Calu3 (cell line): ENCODE measurements at regions not wholly inside any gene's neighbourhood (a gene's known extent, or its start where the extent isn't known, plus 50 kb on each side); places are given as distances from the start of the nearest gene placed in this dataset.

Source experiments
- BruUV-seq: library from RNA; stranded (reverse); fragments of 400-500 nt; replicated peaks from 2 replicates; lab custom pipeline; 2021; lab: Mats Ljungman, UMichigan
- CTCF ChIA-PET: fragments of 300-600 bp; sonication (Branson Sonifier 250); formaldehyde crosslinking; loops from one replicate; lab custom pipeline; 2022; ENCODE audit warnings: antibody characterized with exemption; lab: Charles Lee
- DNase-seq: peaks from one replicate; pipeline ENCODE4 v3.0.0; 2022
- H3K27ac Mint-ChIP-seq: one replicate; pipeline ENCODE4 v1.8.0; 2022; ENCODE audit warnings: mixed read lengths; ENCODE audit not compliant: unreplicated experiment
- H3K27me3 Mint-ChIP-seq: one replicate; pipeline ENCODE4 v1.8.0; 2022; ENCODE audit warnings: mixed read lengths; ENCODE audit not compliant: unreplicated experiment
- H3K36me3 Mint-ChIP-seq: one replicate; pipeline ENCODE4 v1.8.0; 2022; ENCODE audit warnings: mild to moderate bottlenecking, moderate library complexity, mixed read lengths; ENCODE audit not compliant: insufficient read depth, unreplicated experiment
- H3K4me1 Mint-ChIP-seq: one replicate; pipeline ENCODE4 v1.8.0; 2022; ENCODE audit warnings: mild to moderate bottlenecking, low read depth, mixed read lengths; ENCODE audit not compliant: unreplicated experiment
- H3K4me3 Mint-ChIP-seq: one replicate; pipeline ENCODE4 v1.8.0; 2022; ENCODE audit warnings: mild to moderate bottlenecking, low read depth, moderate library complexity, mixed read lengths; ENCODE audit not compliant: unreplicated experiment
- H3K9me3 Mint-ChIP-seq: one replicate; pipeline ENCODE4 v1.8.0; 2022; ENCODE audit warnings: low read depth, mixed read lengths; ENCODE audit not compliant: unreplicated experiment
- intact Hi-C: fragments of 100-400 bp; cut with micrococcal nuclease; formaldehyde crosslinking; loops from one replicate; pipeline ENCODE4 v1.10.0; 2022; ENCODE audit not compliant: unreplicated experiment
- TF ChIP-seq, protein P1 (sequence below): fragments of 200-600 bp; IDR thresholded peaks from one replicate; pipeline ENCODE4 v1.8.0; 2022; ENCODE audit warnings: antibody characterized with exemption; ENCODE audit not compliant: unreplicated experiment

DNA sequence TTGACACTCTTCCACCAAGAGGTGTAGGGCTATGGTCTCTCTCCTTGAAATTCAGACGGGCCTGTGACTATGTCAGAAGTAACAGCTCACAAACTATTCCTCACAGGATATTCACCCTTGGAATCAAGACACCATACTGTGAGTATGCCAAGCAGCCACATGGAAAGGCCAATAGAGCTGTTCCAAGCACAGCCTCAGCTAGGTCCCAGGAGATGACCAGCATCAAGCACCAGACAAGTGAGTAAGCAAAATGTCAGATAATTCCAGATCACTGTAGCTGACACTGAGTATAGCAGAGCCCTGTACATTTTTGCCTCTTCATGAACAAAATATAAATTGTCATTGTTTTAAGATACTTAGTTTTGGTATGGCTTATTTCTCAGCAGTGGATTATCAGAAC, 88.1 kb upstream of the KCND2 start:
- H3K36me3 Mint-ChIP-seq, result no peaks in the 10 kb centered on the region
- TF ChIP-seq, protein P1, sequence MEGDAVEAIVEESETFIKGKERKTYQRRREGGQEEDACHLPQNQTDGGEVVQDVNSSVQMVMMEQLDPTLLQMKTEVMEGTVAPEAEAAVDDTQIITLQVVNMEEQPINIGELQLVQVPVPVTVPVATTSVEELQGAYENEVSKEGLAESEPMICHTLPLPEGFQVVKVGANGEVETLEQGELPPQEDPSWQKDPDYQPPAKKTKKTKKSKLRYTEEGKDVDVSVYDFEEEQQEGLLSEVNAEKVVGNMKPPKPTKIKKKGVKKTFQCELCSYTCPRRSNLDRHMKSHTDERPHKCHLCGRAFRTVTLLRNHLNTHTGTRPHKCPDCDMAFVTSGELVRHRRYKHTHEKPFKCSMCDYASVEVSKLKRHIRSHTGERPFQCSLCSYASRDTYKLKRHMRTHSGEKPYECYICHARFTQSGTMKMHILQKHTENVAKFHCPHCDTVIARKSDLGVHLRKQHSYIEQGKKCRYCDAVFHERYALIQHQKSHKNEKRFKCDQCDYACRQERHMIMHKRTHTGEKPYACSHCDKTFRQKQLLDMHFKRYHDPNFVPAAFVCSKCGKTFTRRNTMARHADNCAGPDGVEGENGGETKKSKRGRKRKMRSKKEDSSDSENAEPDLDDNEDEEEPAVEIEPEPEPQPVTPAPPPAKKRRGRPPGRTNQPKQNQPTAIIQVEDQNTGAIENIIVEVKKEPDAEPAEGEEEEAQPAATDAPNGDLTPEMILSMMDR, result no peak
- H3K27ac Mint-ChIP-seq, result no peak overlapping the region
- no peak overlapping the region for H3K4me3 Mint-ChIP-seq
- CTCF ChIA-PET, result interaction anchor here (0.6 kb wide), 1 partner anchor 250 kb away, joined by 4 read pairs; no protein-coding TSS in a partner anchor
- DNase-seq, result no peak
- no peaks in the 10 kb centered on the region for H3K4me1 Mint-ChIP-seq
- H3K9me3 Mint-ChIP-seq, result no peaks in the 10 kb centered on the region
- intact Hi-C loops, result no loop called here
- no peaks in the 10 kb centered on the region for H3K27me3 Mint-ChIP-seq
- BruUV-seq, result no TSS peak

DNA sequence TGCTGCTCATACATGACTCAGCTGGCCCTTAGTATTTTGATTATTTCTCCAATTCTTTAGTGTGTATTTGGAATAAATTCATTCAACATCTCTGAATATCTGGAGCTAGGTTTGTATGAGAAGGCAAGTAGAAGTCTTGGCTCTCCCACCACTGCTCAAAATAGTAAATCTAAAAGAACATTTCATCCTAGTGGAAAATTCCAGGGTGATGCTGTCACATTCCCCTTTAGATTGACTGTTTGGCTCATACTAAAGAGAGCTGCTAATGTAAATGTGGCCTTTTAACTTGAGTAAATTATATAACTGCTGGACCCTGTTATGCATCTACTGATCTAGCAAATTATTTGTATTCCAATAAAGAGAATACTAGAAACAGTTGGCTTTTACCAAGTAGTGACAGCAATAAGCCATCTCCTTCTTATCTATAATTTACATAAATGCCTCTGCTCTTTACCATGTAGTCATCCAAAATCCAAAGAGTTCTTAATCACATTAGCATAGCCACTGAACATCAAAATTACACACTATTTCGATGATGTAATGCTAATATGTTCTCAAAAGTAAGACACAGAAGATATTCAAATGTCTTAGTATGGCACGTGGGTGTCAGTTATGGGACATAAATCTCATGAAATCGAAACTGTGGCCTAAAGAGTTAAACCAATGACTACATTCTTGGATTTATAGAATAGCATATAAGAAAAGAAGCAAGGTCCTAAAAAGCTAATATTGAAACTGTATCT, 86.9 kb upstream of the KCND2 start:
- H3K4me1 Mint-ChIP-seq, result no peaks in the 10 kb centered on the region
- no peak overlapping the region for H3K27ac Mint-ChIP-seq
- no peak for DNase-seq
- H3K9me3 Mint-ChIP-seq, result no peaks in the 10 kb centered on the region
- H3K36me3 Mint-ChIP-seq, result no peaks in the 10 kb centered on the region
- no peaks in the 10 kb centered on the region for H3K27me3 Mint-ChIP-seq
- CTCF ChIA-PET, result no interaction called here
- no peak overlapping the region for H3K4me3 Mint-ChIP-seq
- intact Hi-C loops, result no loop called here
- TF ChIP-seq, protein P1, result no peak
- BruUV-seq, result no TSS peak

DNA sequence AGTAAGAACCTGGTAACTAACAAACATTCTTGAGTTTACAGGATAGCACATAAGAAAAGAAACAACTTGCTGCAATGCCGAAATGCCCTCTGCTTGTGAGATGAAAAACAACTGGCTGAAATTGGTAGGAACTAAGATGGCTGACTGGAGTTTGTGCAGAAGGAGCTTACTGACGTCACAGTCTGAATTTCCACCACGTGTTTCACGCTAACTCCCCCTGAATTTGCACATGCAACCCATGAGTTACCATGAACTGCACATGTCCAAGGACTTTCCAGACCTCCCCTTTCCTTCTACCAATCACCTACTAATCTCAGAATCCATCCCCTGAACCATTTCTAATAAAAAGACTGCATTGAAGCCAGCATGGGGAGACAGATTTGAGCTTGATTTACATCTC, 86.3 kb upstream of the KCND2 start:
- H3K4me1 Mint-ChIP-seq, result no peaks in the 10 kb centered on the region
- DNase-seq, result no peak
- CTCF ChIA-PET, result no interaction called here
- intact Hi-C loops, result no loop called here
- no peak overlapping the region for H3K27ac Mint-ChIP-seq
- no peaks in the 10 kb centered on the region for H3K36me3 Mint-ChIP-seq
- no peak overlapping the region for H3K4me3 Mint-ChIP-seq
- no peaks in the 10 kb centered on the region for H3K9me3 Mint-ChIP-seq
- H3K27me3 Mint-ChIP-seq, result no peaks in the 10 kb centered on the region
- no TSS peak for BruUV-seq
- TF ChIP-seq, protein P1, result no peak

DNA sequence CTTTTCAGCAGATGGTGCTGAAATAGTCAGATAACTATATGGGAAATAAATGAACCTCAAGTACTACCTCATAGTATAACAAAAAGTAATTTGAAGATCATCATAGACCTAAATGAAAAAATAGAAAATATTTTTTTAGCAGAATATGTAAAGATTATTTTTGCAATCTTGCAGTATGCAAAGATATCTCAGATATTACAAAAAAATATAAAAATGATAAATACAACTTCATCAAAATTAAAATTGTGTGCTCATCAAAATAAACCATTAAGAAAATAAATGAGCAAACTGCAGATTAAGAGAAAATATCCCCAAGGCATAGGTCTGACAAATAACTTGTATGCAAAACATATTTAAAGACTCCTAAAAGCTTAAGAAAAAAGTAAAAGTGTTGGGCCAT, 83.4 kb upstream of the KCND2 start:
- Mint-ChIP-seq H3K27me3 (no peaks in the 10 kb centered on the region), H3K4me3 (no peak overlapping the region), H3K36me3 (no peaks in the 10 kb centered on the region), H3K27ac (no peak overlapping the region), H3K4me1 (no peaks in the 10 kb centered on the region), H3K9me3 (peaks cover 2% of the 10 kb centered on the region)
- DNase-seq, result no peak
- CTCF ChIA-PET, result no interaction called here
- TF ChIP-seq, protein P1, result no peak
- BruUV-seq, result no TSS peak
- intact Hi-C loops, result no loop called here
